Parathyroid adenoma (tissue), 2 donors: ENCODE measurements at regions not wholly inside any gene's neighbourhood (a gene's known extent, or its start where the extent isn't known, plus 50 kb on each side); places are given as distances from the start of the nearest gene placed in this dataset.

Experiments used
- H2AFZ ChIP-seq: fragments of 300-600 bp; sonication (generic); one replicate; pipeline ENCODE4 v1.7.0; 2017; ENCODE audit warnings: antibody characterized with exemption, mild to moderate bottlenecking
- H3K27ac ChIP-seq: fragments of 300-600 bp; sonication (generic); one replicate; pipeline ENCODE4 v1.7.0; 2017
- H3K27me3 ChIP-seq: fragments of 300-600 bp; sonication (generic); one replicate; pipeline ENCODE4 v1.7.0; 2017; ENCODE audit warnings: low read length; ENCODE audit not compliant: control insufficient read depth, insufficient read depth
- H3K36me3 ChIP-seq: fragments of 300-600 bp; sonication (generic); one replicate; pipeline ENCODE4 v1.7.0; 2017; ENCODE audit warnings: low read length; ENCODE audit not compliant: control insufficient read depth, insufficient read depth
- H3K4me1 ChIP-seq: fragments of 300-600 bp; sonication (generic); one replicate; pipeline ENCODE4 v1.7.0; 2017; ENCODE audit warnings: control low read depth
- H3K4me2 ChIP-seq: fragments of 300-600 bp; sonication (generic); one replicate; pipeline ENCODE4 v1.7.0; 2017; ENCODE audit warnings: low read length
- H3K4me3 ChIP-seq: fragments of 300-600 bp; sonication (generic); one replicate; pipeline ENCODE4 v1.7.0; 2017; ENCODE audit warnings: low read depth, low read length
- H3K79me2 ChIP-seq: fragments of 300-600 bp; sonication (generic); one replicate; pipeline ENCODE4 v1.7.0; 2017; ENCODE audit warnings: control low read depth
- H3K9ac ChIP-seq: fragments of 300-600 bp; sonication (generic); one replicate; pipeline ENCODE4 v1.7.0; 2017; ENCODE audit warnings: mild to moderate bottlenecking
- H3K9me3 ChIP-seq: fragments of 300-600 bp; sonication (generic); one replicate; pipeline ENCODE4 v1.7.0; 2017; ENCODE audit warnings: low read length; ENCODE audit not compliant: control insufficient read depth
- CTCF ChIP-seq: fragments of 300-600 bp; sonication (generic); IDR thresholded peaks from one replicate; pipeline ENCODE4 v1.7.0; 2017; ENCODE audit warnings: antibody characterized with exemption, mild to moderate bottlenecking
- donor health status: primary hyperparathyroidism.

- H3K27ac ChIP-seq: no peak overlapping the region
- H3K36me3 ChIP-seq: no peaks in the 10 kb centered on the region
- H3K27me3 ChIP-seq: no peaks in the 10 kb centered on the region
- TF ChIP-seq CTCF: no peak
- H3K79me2 ChIP-seq: no peaks in the 10 kb centered on the region
- no peaks in the 10 kb centered on the region for H3K4me1 ChIP-seq
- H3K4me2 ChIP-seq: no peak overlapping the region
- no peaks in the 10 kb centered on the region for H3K9me3 ChIP-seq
- no peak overlapping the region for H3K9ac ChIP-seq
- H3K4me3 ChIP-seq: no peak overlapping the region
- no peak overlapping the region for H2AFZ ChIP-seq
Measured at GRCh38 chr2:181366675-181367175, 90.5 kb upstream of the ITGA4 start.

- H3K9ac ChIP-seq: no peak overlapping the region
- no peaks in the 10 kb centered on the region for H3K4me1 ChIP-seq
- no peak overlapping the region for H3K27ac ChIP-seq
- no peak for TF ChIP-seq CTCF
- no peak overlapping the region for H3K4me2 ChIP-seq
- no peak overlapping the region for H3K4me3 ChIP-seq
- no peaks in the 10 kb centered on the region for H3K79me2 ChIP-seq
- H3K9me3 ChIP-seq: no peaks in the 10 kb centered on the region
- H3K36me3 ChIP-seq: no peaks in the 10 kb centered on the region
- no peak overlapping the region for H2AFZ ChIP-seq
- no peaks in the 10 kb centered on the region for H3K27me3 ChIP-seq
Measured at GRCh38 chr2:181367411-181367810, 89.8 kb upstream of the ITGA4 start.

GRCh38 chr2:181367906-181368435 is 89.2 kb upstream of the ITGA4 start:
- H3K27ac ChIP-seq: no peak overlapping the region
- H3K4me1 ChIP-seq: no peaks in the 10 kb centered on the region
- H3K4me3 ChIP-seq: no peak overlapping the region
- no peaks in the 10 kb centered on the region for H3K79me2 ChIP-seq
- H3K36me3 ChIP-seq: no peaks in the 10 kb centered on the region
- no peak overlapping the region for H3K9ac ChIP-seq
- no peak overlapping the region for H3K4me2 ChIP-seq
- TF ChIP-seq CTCF: no peak
- H3K9me3 ChIP-seq: no peaks in the 10 kb centered on the region
- H2AFZ ChIP-seq: no peak overlapping the region
- no peaks in the 10 kb centered on the region for H3K27me3 ChIP-seq

- no peak overlapping the region for H3K27ac ChIP-seq
- no peak overlapping the region for H2AFZ ChIP-seq
- H3K9ac ChIP-seq: no peak overlapping the region
- no peak for TF ChIP-seq CTCF
- no peaks in the 10 kb centered on the region for H3K36me3 ChIP-seq
- no peaks in the 10 kb centered on the region for H3K79me2 ChIP-seq
- no peaks in the 10 kb centered on the region for H3K4me1 ChIP-seq
- no peaks in the 10 kb centered on the region for H3K9me3 ChIP-seq
- H3K4me2 ChIP-seq: no peak overlapping the region
- H3K4me3 ChIP-seq: no peak overlapping the region
- H3K27me3 ChIP-seq: no peaks in the 10 kb centered on the region
Measured at GRCh38 chr2:181370126-181370525, 87.1 kb upstream of the ITGA4 start.

- Histone ChIP-seq H3K4me1 (no peaks in the 10 kb centered on the region), H3K9ac (no peak overlapping the region), H3K27me3 (no peaks in the 10 kb centered on the region), H3K27ac (no peak overlapping the region), H3K4me3 (no peak overlapping the region), H2AFZ (no peak overlapping the region), H3K9me3 (no peaks in the 10 kb centered on the region), H3K36me3 (no peaks in the 10 kb centered on the region), H3K4me2 (no peak overlapping the region), H3K79me2 (no peaks in the 10 kb centered on the region)
- no peak for TF ChIP-seq CTCF
Measured at GRCh38 chr2:181371195-181371594, 86.0 kb upstream of the ITGA4 start.
